GM12872 (cell line): ENCODE measurements at regions not wholly inside any gene's neighbourhood (a gene's known extent, or its start where the extent isn't known, plus 50 kb on each side); places are given as distances from the start of the nearest gene placed in this dataset.

Experiments
- TF ChIP-seq, protein P1 (sequence below): IDR thresholded peaks from 3 replicates; pipeline ENCODE4 v1.5.1; 2011; ENCODE audit warnings: low read depth, mild to moderate bottlenecking, low read length, moderate library complexity; ENCODE audit not compliant: insufficient read depth

DNA sequence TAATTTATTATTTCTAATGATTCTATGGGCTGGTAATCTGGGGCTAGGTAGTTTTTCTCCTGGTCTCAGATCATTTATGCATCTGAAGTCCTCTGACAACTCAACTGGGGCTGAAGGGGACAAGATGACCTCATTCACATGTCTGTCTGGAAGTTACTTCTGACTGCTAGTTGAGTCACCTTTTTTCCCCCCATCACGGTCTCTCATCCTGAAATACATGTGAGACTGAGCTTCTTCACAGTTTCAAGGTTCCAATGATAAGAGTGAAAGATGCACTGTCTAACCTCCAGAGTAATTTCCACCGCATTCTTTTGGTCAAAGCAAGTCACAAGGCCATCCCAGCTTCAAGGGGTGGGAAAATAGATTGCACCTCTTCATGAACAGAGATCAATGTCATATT is 356.7 kb upstream of the RPS6KA3 start:
- TF ChIP-seq, protein P1, sequence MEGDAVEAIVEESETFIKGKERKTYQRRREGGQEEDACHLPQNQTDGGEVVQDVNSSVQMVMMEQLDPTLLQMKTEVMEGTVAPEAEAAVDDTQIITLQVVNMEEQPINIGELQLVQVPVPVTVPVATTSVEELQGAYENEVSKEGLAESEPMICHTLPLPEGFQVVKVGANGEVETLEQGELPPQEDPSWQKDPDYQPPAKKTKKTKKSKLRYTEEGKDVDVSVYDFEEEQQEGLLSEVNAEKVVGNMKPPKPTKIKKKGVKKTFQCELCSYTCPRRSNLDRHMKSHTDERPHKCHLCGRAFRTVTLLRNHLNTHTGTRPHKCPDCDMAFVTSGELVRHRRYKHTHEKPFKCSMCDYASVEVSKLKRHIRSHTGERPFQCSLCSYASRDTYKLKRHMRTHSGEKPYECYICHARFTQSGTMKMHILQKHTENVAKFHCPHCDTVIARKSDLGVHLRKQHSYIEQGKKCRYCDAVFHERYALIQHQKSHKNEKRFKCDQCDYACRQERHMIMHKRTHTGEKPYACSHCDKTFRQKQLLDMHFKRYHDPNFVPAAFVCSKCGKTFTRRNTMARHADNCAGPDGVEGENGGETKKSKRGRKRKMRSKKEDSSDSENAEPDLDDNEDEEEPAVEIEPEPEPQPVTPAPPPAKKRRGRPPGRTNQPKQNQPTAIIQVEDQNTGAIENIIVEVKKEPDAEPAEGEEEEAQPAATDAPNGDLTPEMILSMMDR = no peak

DNA sequence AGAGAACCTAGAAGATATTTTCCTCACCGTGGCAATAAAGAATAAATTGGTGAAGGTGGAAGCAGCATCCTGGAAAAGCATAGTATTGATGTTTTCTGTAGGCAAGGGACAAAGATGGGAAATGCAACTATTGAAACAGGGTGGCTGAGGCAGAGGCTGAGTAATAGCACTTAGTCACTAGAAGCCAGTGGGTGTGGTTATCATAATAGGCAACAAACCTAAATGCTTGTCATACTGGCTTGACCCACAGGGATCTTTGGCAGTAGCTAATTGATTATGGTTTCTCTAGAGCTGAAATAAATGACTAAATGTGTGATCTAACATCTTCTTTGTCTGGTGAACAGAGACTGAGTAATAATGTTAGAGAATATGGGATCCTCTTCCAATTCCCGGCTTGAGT is 353.6 kb upstream of the RPS6KA3 start:
- TF ChIP-seq, protein P1 = no peak

GRCh38 chrX:20609916-20610415 is 343.3 kb upstream of the RPS6KA3 start:
- TF ChIP-seq, protein P1 = no peak

GRCh38 chrX:20606831-20607230 is 340.1 kb upstream of the RPS6KA3 start:
- TF ChIP-seq, protein P1 = no peak

- TF ChIP-seq, protein P1 = no peak
Measured at GRCh38 chrX:20596856-20597255, 330.1 kb upstream of the RPS6KA3 start.

- TF ChIP-seq, protein P1 = no peak
Measured at GRCh38 chrX:20595928-20596575, 329.3 kb upstream of the RPS6KA3 start.

DNA sequence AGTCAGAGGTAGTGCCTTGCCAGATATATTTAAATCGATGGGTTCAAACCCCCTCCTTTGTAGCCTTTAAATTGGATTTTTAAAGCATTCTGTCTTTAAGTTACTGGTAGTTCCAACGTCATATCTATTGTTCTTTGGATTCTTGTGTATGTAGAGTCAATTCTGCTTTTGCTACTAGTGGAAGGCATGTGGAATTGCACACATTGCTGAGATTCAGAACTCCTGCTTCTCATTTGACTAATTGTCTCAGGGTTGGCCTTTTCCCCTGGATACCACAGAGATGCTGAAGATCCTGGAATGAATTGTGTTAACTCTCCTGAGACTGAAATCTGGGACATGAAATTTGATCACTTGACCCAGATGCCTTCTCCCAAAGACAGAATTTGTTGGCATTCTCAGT is 328.3 kb upstream of the RPS6KA3 start:
- TF ChIP-seq, protein P1 = peak; percentile 7; the same call in 1 of the 3 replicates

GRCh38 chrX:20593836-20594235 is 327.1 kb upstream of the RPS6KA3 start:
- TF ChIP-seq, protein P1 = no peak
